ENCODE measurements at regions not wholly inside any gene's neighbourhood (a gene's known extent, or its start where the extent isn't known, plus 50 kb on each side); places are given as distances from the start of the nearest gene placed in this dataset.
A peak's percentile ranks its signal among the peaks of the same experiment; 100 is the strongest.

DNA sequence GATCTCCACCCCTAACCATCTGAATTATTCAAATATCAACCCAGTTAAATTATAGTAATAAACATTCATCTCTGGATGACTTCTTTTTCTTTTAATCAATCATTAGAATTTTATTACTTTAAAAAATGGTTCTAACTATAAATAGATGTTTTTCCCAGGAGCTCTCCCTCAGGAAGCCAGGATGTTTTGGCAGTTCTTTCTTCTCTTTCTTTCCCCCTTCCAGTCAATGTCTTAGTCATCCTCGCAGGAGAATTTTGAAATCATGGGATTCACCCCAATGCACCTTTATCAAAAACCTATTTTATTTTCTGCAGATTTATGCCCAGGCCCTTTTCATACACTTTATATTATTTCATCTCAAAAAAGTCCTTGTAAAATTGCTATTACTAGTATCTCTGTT is 711.6 kb downstream of the CDH11 start:
- peaks cover 0 to 19% of the 10 kb centered on the region in 2 donors for H3K4me1 ChIP-seq
- H3K4me3 ChIP-seq (replicated peaks in 1 of 3) = no peak overlapping the region
- no peaks in the 10 kb centered on the region for H3K27me3 ChIP-seq
- TF ChIP-seq, protein P1, sequence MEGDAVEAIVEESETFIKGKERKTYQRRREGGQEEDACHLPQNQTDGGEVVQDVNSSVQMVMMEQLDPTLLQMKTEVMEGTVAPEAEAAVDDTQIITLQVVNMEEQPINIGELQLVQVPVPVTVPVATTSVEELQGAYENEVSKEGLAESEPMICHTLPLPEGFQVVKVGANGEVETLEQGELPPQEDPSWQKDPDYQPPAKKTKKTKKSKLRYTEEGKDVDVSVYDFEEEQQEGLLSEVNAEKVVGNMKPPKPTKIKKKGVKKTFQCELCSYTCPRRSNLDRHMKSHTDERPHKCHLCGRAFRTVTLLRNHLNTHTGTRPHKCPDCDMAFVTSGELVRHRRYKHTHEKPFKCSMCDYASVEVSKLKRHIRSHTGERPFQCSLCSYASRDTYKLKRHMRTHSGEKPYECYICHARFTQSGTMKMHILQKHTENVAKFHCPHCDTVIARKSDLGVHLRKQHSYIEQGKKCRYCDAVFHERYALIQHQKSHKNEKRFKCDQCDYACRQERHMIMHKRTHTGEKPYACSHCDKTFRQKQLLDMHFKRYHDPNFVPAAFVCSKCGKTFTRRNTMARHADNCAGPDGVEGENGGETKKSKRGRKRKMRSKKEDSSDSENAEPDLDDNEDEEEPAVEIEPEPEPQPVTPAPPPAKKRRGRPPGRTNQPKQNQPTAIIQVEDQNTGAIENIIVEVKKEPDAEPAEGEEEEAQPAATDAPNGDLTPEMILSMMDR (IDR thresholded peaks at IDR 0.05) = no peak
- no peaks in the 10 kb centered on the region for H3K9me3 ChIP-seq
- H3K36me3 ChIP-seq = no peaks in the 10 kb centered on the region
- H3K27ac ChIP-seq = peak overlapping the region in 1 of 3 donors; percentile 29
- no peak for DNase-seq
- WGBS, 2 donors = 65 to 70% methylated on average over 1 of the region's 1 CpG
- intact Hi-C loops (cut with DNase I) = no loop called here

DNA sequence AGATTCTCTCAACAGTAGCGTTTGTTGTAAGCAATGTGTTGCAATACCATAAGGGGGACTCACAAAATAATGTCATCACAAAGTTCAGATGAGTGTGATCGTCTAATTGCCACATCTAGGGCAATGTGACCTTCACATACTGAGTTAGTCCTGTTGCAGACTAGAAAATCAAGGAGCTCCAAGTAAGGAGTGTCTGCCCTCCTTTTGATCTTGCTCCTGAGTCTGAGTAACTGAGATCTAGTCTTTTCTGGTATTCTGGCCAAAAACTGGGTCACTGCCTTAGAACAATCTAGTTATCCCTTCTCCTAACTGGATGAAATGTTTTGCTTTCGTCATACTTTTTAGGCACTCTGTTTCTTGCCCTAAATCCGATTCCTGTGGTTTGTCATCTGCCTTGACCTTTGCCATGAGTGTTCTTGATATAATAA is 712.1 kb downstream of the CDH11 start:
- peaks cover 0 to 18% of the 10 kb centered on the region in 2 donors for H3K4me1 ChIP-seq
- TF ChIP-seq, protein P1 (IDR thresholded peaks at IDR 0.05) = no peak
- TF ChIP-seq POLR2A (IDR thresholded peaks at IDR 0.05) = no peak
- intact Hi-C loops (cut with DNase I) = no loop called here
- H3K27me3 ChIP-seq = no peaks in the 10 kb centered on the region
- peak overlapping the region in 1 of 3 donors; percentile 29 for H3K27ac ChIP-seq
- H3K4me3 ChIP-seq (replicated peaks in 1 of 3) = no peak overlapping the region
- WGBS, 2 donors = 78 to 82% methylated on average over 4 of the region's 4 CpGs
- no peak for DNase-seq
- H3K36me3 ChIP-seq = no peaks in the 10 kb centered on the region
- no peaks in the 10 kb centered on the region for H3K9me3 ChIP-seq

DNA sequence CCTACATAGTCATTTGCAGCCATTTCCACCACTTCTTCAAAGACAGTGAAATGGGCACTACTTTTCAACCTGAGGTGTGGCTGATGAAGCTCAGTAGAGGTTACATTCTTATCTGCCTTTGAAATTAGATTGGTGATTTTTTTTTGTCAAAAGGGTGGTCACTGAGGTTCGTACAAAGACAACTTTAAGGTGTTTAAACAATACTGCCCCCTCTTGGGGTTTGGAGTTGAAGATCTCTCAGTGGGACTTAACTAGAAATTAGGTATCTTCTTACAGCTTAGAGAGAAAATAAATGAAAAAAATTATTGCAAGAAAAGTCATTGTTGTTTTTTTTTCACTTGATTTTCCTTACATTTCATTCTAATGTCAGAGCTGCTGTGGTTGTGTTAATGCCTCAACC is 713.2 kb downstream of the CDH11 start:
- 50 to 61% methylated on average over 1 of the region's 1 CpG for WGBS, 2 donors
- Histone ChIP-seq H3K4me1 (peaks cover 0 to 7% of the 10 kb centered on the region in 2 donors), H3K36me3 (no peaks in the 10 kb centered on the region), H3K27me3 (no peaks in the 10 kb centered on the region), H3K27ac (no peak overlapping the region), H3K4me3 (replicated peaks in 1 of 3) (no peak overlapping the region), H3K9me3 (no peaks in the 10 kb centered on the region)
- no peak for DNase-seq
- TF ChIP-seq, protein P1 (IDR thresholded peaks at IDR 0.05) = no peak
- TF ChIP-seq POLR2A (IDR thresholded peaks at IDR 0.05) = no peak
- intact Hi-C loops (cut with DNase I) = no loop called here

DNA sequence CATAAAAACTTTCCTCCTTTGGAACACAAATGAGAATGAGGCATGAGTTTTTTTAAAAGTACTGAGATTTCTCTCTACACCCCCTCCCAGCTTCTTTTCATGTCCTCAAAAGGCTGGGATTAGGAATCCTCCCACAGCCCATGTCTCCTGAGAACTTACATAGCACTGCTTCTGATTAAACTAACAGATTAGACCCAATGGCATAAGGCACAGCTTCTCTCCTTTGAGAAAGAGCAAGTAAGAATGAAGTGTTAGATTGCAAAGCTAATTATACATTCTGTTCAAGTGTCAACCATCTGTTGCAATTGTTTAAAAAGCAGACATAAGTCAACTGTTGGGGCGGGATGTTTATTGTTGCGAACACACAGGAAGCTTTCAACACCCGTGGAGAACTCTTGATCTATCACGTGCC is 715.1 kb downstream of the CDH11 start:
- no peak overlapping the region for H3K27ac ChIP-seq
- intact Hi-C loops (cut with DNase I) = no loop called here
- WGBS, 2 donors = 34 to 50% methylated on average over 4 of the region's 4 CpGs
- no peak overlapping the region for H3K4me3 ChIP-seq (replicated peaks in 1 of 3)
- DNase-seq = no peak
- H3K27me3 ChIP-seq = no peaks in the 10 kb centered on the region
- H3K9me3 ChIP-seq = no peaks in the 10 kb centered on the region
- TF ChIP-seq, protein P1 (IDR thresholded peaks at IDR 0.05) = no peak
- TF ChIP-seq POLR2A (IDR thresholded peaks at IDR 0.05) = no peak
- H3K36me3 ChIP-seq = no peaks in the 10 kb centered on the region
- no peaks in the 10 kb centered on the region for H3K4me1 ChIP-seq

DNA sequence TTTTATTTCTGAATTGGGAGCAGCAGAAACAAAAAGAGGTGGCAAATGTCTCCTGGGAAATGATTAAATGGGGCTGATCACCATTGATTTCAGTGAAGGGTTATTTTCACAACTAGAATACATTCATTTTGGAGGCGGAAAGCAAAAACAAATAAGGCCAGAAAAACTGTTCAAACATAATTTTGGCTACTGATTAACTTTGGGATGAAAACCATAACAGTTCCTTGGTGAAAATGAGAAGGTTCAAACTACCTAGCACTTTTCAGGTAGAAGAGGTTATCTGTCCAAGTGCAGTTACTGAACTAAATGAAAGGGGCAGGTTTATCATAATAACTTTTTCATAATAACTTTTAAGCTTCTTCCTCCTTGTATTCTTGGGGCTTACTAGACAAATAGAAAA is 718.5 kb downstream of the CDH11 start:
- intact Hi-C loops (cut with DNase I) = no loop called here
- DNase-seq = no peak
- H3K4me3 ChIP-seq (replicated peaks in 1 of 3) = no peak overlapping the region
- no peak overlapping the region for H3K27ac ChIP-seq
- WGBS, 2 donors = 92 to 95% methylated on average over 1 of the region's 1 CpG
- H3K4me1 ChIP-seq = peaks cover 0 to 6% of the 10 kb centered on the region in 2 donors
- H3K36me3 ChIP-seq = no peaks in the 10 kb centered on the region
- no peaks in the 10 kb centered on the region for H3K27me3 ChIP-seq
- no peaks in the 10 kb centered on the region for H3K9me3 ChIP-seq
- TF ChIP-seq, protein P1 (IDR thresholded peaks at IDR 0.05) = no peak

Measured in thyroid gland (tissue), 4 donors.